Ascending aorta (tissue), 2 donors: ENCODE measurements at regions not wholly inside any gene's neighbourhood (a gene's known extent, or its start where the extent isn't known, plus 50 kb on each side); places are given as distances from the start of the nearest gene placed in this dataset.

Source experiments
- DNase-seq, 2 donors: peaks; one replicate each; pipeline ENCODE4 v3.0.0-alpha.2; 2019; ENCODE audit warnings: low spot score in 2 of 2
- H3K27ac ChIP-seq, 2 donors: fragments of 200-600 bp; sonication (generic); one replicate each; pipeline ENCODE4 v1.5.1; 2016 to 2017; ENCODE audit warnings: mild to moderate bottlenecking in 1 of 2
- H3K27me3 ChIP-seq: fragments of 200-600 bp; sonication (generic); one replicate; pipeline ENCODE4 v1.5.1; 2017
- H3K36me3 ChIP-seq, 2 donors: fragments of 200-600 bp; sonication (generic); one replicate each; pipeline ENCODE4 v1.5.1; 2016
- H3K4me1 ChIP-seq, 2 donors: fragments of 200-600 bp; sonication (generic); one replicate each; pipeline ENCODE4 v1.5.1; 2016 to 2017; ENCODE audit warnings: mild to moderate bottlenecking in 1 of 2
- H3K4me3 ChIP-seq, 2 donors: fragments of 200-600 bp; sonication (generic); one replicate each; pipeline ENCODE4 v1.5.1; 2016 to 2017; ENCODE audit warnings: mild to moderate bottlenecking in 1 of 2
- H3K9me3 ChIP-seq, 2 donors: fragments of 200-600 bp; sonication (generic); one replicate each; pipeline ENCODE4 v1.5.1; 2016
- CTCF ChIP-seq, 3 experiments: fragments of 200-600 bp in 2 of 3; fragments of 450-650 bp in 1 of 3; sonication (generic) in 2 of 3; IDR thresholded peaks; one replicate each; pipeline ENCODE4 v1.5.1; 2016 to 2019; ENCODE audit warnings: antibody characterized with exemption in 3 of 3, mild to moderate bottlenecking in 1 of 3, moderate library complexity in 1 of 3
- intact Hi-C: fragments of 100-400 bp; cut with DNase I; formaldehyde crosslinking; loops from one replicate; pipeline ENCODE4 v1.15.1; 2023

DNA sequence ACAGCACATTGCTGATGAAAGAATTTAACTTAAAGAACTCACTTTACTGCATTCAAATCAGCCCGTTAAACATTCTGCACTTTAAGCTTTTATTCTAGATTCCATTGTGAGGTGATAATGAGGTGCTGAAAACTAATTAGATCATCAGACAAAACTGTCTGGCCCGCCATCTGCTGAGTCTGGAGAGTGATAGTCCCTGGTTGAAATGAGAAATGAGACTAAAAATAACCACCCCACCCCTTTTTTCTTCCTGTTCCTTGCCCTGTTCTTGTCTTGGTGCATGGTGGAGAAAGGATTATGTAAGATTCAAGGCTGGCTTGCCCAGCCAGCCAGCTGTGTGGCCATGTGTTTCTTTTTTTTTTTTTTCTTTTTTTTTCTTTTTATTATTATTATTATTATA, 277.0 kb upstream of the COBL start:
- intact Hi-C loops: no loop called here

DNA sequence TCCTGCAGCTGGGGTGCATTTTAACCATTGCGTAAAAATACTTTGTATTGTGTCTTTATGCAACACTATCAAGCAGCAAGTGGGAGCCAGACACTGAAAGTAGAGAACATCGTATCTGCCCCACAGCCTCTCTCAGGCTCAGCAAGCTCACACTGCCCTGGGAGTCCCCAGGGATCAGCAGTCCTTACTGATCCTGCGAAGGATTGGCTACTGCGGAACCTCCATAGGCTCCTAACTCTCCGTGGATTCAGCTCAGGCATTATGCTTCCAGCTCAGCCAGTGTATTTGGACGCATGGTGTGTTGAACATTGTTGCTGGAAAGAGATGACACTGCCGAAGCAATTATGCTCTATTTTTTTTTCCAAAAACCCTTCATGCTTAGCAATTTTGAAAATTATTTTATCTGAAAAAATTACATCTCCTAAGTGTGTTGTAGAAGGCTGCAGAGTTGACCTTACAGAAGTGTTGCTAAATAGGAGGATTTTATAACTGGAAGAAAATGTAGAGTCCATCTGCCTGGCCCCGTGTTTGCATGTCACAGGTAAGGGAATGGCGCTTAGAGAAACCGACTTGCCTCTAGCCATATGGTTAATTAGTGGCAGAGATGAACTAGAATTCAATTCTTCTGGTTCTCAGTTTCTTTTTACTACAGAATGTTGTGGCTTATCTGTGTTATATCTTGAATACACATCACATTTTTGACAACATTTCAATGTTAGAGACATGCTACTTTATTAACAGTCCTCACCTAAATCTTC, 276.4 kb upstream of the COBL start:
- H3K27ac ChIP-seq: no peak overlapping the region
- no peaks in the 10 kb centered on the region for H3K9me3 ChIP-seq
- H3K4me1 ChIP-seq: no peaks in the 10 kb centered on the region
- no peaks in the 10 kb centered on the region for H3K36me3 ChIP-seq
- H3K27me3 ChIP-seq: no peaks in the 10 kb centered on the region
- no peak for TF ChIP-seq CTCF (IDR thresholded peaks at IDR 0.05)
- no peak for DNase-seq
- intact Hi-C loops: no loop called here
- H3K4me3 ChIP-seq: no peak overlapping the region

More for the DNA sequence above, 277.0 kb upstream of the COBL start:
- Histone ChIP-seq H3K27ac (no peak overlapping the region), H3K9me3 (no peaks in the 10 kb centered on the region), H3K36me3 (no peaks in the 10 kb centered on the region), H3K4me3 (no peak overlapping the region), H3K4me1 (no peaks in the 10 kb centered on the region), H3K27me3 (no peaks in the 10 kb centered on the region)
- TF ChIP-seq CTCF (IDR thresholded peaks at IDR 0.05): no peak
- DNase-seq: no peak

DNA sequence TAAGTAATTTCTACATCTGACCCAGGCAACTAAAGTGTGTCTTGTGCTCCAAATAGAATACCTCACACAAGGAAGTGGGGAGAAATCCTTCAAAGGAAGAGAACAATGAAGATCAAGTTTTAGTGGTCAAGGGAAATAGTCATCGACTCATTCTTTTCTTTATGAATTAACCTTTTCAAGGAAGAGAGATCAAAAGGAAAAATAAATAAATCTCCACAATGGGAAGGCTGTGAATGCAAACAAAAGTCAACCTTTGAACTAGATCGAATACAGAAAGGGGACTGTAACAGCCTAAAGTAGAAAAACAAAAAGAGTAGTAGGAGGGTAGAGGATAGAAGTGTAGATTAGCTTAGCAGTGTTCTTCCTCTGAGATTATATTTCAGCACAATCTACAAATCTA, 274.6 kb upstream of the COBL start:
- TF ChIP-seq CTCF (IDR thresholded peaks at IDR 0.05): no peak

DNA sequence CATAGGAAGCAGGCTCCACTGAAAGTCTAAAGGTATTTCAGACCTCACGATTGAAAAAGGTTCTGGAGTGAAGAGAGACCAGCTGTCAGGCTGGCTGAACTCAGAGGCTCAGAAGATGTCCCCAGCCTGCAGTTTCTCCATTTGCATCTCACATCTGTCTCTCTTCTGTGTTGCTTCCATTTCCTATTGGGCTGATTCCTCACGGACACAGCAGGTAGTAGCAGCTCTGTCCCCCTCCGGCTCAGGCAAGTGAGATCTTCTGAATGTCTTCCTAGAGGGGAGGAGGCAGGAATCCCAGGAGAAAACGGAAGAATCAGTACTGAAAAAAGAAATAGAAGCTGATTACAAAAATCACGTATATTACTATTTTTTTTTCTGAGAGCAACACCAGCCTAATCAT, 274.1 kb upstream of the COBL start:
- intact Hi-C loops: no loop called here
- Histone ChIP-seq H3K27ac (no peak overlapping the region), H3K27me3 (no peaks in the 10 kb centered on the region), H3K4me3 (no peak overlapping the region), H3K36me3 (no peaks in the 10 kb centered on the region), H3K4me1 (no peaks in the 10 kb centered on the region), H3K9me3 (no peaks in the 10 kb centered on the region)
- no peak for TF ChIP-seq CTCF (IDR thresholded peaks at IDR 0.05)
- no peak for DNase-seq

More for the DNA sequence above, 274.6 kb upstream of the COBL start:
- DNase-seq: no peak
- Histone ChIP-seq H3K4me3 (no peak overlapping the region), H3K27ac (no peak overlapping the region), H3K36me3 (no peaks in the 10 kb centered on the region), H3K9me3 (no peaks in the 10 kb centered on the region), H3K4me1 (no peaks in the 10 kb centered on the region), H3K27me3 (no peaks in the 10 kb centered on the region)
- intact Hi-C loops: no loop called here

DNA sequence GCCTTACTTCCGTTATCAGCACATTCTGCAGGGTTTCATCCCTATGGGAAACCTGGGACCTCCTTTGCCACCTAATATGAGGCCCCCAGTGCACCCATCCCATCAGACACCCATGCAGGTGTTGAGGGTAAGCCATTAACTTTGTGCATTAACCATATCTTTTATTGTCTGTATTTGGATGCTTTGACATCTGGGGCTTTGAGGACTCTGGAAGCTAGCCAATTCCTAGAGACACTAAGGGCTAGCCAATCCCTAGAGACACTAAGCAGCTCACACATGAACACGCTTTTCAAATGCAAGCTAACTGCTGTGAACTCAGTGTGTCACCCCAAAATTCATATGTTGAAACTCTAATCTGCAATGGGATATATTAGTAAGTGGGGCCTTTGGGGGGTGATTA, 272.5 kb upstream of the COBL start:
- TF ChIP-seq CTCF (IDR thresholded peaks at IDR 0.05): no peak

DNA sequence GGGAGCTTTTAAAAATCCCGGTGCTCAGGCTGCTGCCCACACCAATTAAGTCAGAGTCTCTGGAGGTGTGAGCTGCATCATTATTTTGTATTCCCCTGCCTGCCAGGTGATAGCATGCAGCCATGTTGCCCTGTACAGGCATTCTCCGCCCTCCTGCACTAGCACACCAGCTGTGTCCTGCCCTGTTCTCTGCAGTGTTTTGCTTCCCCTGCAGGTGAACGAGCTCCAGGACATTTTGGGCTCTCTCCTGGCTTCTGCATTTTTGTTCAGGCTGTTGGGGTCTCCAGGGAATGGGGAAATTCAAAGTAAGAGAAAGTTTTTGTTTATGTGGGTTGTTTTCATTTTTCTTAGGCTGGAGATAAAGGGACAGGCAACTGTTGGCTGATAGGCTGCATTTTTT, 271.0 kb upstream of the COBL start:
- no peaks in the 10 kb centered on the region for H3K36me3 ChIP-seq
- no peak for TF ChIP-seq CTCF (IDR thresholded peaks at IDR 0.05)
- intact Hi-C loops: no loop called here
- no peaks in the 10 kb centered on the region for H3K27me3 ChIP-seq
- DNase-seq: no peak
- no peaks in the 10 kb centered on the region for H3K4me1 ChIP-seq
- no peak overlapping the region for H3K27ac ChIP-seq
- no peak overlapping the region for H3K4me3 ChIP-seq
- no peaks in the 10 kb centered on the region for H3K9me3 ChIP-seq

More for the DNA sequence above, 272.5 kb upstream of the COBL start:
- Histone ChIP-seq H3K9me3 (no peaks in the 10 kb centered on the region), H3K36me3 (no peaks in the 10 kb centered on the region), H3K4me1 (no peaks in the 10 kb centered on the region), H3K27me3 (no peaks in the 10 kb centered on the region), H3K27ac (no peak overlapping the region), H3K4me3 (no peak overlapping the region)
- intact Hi-C loops: no loop called here
- DNase-seq: no peak
